ENCODE measurements at regions not wholly inside any gene's neighbourhood (a gene's known extent, or its start where the extent isn't known, plus 50 kb on each side); places are given as distances from the start of the nearest gene placed in this dataset.

- Histone ChIP-seq H3K27me3 (no peaks in the 10 kb centered on the region), H3K4me3 (no peak overlapping the region), H3K9ac (ENCODE audit: low read depth in 2 of 2, low read length in 2 of 2) (no peak overlapping the region), H3K4me1 (no peaks in the 10 kb centered on the region), H3K9me3 (no peaks in the 10 kb centered on the region), H3K36me3 (no peaks in the 10 kb centered on the region), H3K27ac (no peak overlapping the region)
- DNase-seq, result no peak
- TF ChIP-seq, protein P1, sequence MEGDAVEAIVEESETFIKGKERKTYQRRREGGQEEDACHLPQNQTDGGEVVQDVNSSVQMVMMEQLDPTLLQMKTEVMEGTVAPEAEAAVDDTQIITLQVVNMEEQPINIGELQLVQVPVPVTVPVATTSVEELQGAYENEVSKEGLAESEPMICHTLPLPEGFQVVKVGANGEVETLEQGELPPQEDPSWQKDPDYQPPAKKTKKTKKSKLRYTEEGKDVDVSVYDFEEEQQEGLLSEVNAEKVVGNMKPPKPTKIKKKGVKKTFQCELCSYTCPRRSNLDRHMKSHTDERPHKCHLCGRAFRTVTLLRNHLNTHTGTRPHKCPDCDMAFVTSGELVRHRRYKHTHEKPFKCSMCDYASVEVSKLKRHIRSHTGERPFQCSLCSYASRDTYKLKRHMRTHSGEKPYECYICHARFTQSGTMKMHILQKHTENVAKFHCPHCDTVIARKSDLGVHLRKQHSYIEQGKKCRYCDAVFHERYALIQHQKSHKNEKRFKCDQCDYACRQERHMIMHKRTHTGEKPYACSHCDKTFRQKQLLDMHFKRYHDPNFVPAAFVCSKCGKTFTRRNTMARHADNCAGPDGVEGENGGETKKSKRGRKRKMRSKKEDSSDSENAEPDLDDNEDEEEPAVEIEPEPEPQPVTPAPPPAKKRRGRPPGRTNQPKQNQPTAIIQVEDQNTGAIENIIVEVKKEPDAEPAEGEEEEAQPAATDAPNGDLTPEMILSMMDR (IDR thresholded peaks at IDR 0.05), result no peak
- intact Hi-C loops (cut with DNase I), result no loop called here
These were observed 122.3 kb downstream of the ZFP36L2 start for GRCh38 chr2:43104106-43104505.

GRCh38 chr2:43103093-43103404 is 123.4 kb downstream of the ZFP36L2 start:
- Histone ChIP-seq H3K9me3 (no peaks in the 10 kb centered on the region), H3K4me3 (no peak overlapping the region), H3K27ac (no peak overlapping the region), H3K27me3 (no peaks in the 10 kb centered on the region), H3K9ac (ENCODE audit: low read depth in 2 of 2, low read length in 2 of 2) (no peak overlapping the region), H3K36me3 (no peaks in the 10 kb centered on the region), H3K4me1 (no peaks in the 10 kb centered on the region)
- intact Hi-C loops (cut with DNase I), result no loop called here
- DNase-seq, result no peak
- TF ChIP-seq, protein P1 (IDR thresholded peaks at IDR 0.05), result no peak

DNA sequence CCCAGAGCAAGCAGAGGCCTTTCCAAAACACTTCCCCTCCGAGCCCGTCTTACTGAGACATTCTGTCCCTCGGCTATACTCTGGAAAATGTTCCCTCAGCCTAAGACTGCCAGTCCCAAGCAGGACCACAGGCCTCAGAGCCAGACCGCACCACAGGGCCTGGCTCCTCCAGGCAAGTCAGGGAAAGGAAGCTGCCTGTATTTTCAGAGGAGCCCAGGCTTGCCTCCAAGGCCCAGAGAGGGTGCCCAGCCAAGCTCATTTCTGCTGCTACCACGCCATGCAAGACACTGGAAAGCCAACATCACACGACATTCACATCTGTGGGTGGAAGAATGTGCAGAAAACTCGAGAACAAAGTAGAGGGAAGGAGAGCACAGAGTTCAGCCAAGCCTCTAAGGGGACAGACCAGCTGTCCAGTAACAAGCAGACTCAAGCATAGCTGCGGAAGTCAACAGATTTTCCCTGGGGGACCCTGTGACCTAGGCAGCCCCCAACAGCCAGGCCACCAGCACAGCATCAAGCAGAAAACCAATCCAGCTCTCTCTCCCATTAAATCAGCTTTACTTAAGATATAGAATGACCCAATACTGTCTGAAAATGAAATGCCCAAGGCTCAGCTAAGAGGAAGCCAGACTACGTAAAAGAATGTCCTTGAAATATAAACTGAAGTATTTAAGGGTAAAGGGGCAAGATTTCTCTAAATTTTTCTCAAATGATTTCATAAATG is 123.9 kb downstream of the ZFP36L2 start:
- H3K36me3 ChIP-seq, result no peaks in the 10 kb centered on the region
- H3K4me1 ChIP-seq, result no peaks in the 10 kb centered on the region
- no peak overlapping the region for H3K9ac ChIP-seq (ENCODE audit: low read depth in 2 of 2, low read length in 2 of 2)
- DNase-seq, result no peak
- TF ChIP-seq, protein P1 (IDR thresholded peaks at IDR 0.05), result no peak
- H3K9me3 ChIP-seq, result no peaks in the 10 kb centered on the region
- peak overlapping the region; percentile 17 for H3K27ac ChIP-seq
- no peaks in the 10 kb centered on the region for H3K27me3 ChIP-seq
- H3K4me3 ChIP-seq, result no peak overlapping the region
- intact Hi-C loops (cut with DNase I), result no loop called here

- peak overlapping the region in 1 of 2 donors; percentile 35 for H3K9ac ChIP-seq (ENCODE audit: low read depth in 2 of 2, low read length in 2 of 2)
- no peaks in the 10 kb centered on the region for H3K27me3 ChIP-seq
- intact Hi-C loops (cut with DNase I), result no loop called here
- H3K9me3 ChIP-seq, result no peaks in the 10 kb centered on the region
- TF ChIP-seq, protein P1 (IDR thresholded peaks at IDR 0.05), result no peak
- peak overlapping the region; percentile 17 for H3K27ac ChIP-seq
- no peaks in the 10 kb centered on the region for H3K36me3 ChIP-seq
- no peak overlapping the region for H3K4me3 ChIP-seq
- H3K4me1 ChIP-seq, result no peaks in the 10 kb centered on the region
- no peak for DNase-seq
These were observed 124.7 kb downstream of the ZFP36L2 start for GRCh38 chr2:43101751-43102150.

DNA sequence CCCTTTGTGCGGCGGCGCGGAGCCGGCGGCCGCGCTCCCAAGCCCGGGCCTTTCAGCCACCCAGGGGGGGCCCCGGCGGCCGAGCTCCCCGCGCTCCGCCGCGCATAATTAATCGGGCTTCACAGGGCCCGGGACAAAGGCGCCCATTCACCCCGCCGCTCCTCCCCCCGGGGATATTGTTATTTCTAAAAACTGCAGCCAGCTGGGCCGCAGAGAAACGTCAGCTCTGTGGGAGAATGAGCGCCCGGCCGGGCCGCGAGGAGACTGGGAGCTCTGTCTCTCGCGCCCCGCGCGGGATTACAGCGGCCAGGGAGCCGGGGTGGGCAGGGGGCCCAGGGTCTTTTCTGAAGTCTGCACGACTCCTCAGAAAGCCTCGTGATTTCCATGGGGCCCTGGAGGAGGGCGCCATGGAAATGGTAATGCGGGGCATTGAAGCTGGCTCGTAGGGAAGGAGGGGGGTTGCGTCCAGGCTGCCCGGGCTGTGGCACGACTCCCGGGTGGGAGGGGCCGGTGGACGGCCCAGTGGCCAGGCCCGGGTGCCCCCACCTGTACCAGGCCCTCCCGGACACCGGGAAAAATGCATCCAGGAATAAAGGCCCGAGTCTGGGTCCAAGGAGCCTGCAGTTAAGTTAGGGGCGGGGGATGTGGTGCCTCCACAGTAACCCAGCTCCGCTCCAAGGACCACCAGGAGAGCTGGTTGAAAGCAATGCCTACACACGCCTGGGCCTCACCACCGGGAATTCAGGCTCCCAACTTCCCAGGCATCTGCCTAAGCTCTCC is 125.3 kb downstream of the ZFP36L2 start:
- Histone ChIP-seq H3K36me3 (no peaks in the 10 kb centered on the region), H3K9me3 (no peaks in the 10 kb centered on the region), H3K4me3 (peak overlapping the region; percentile 11), H3K27ac (no peak overlapping the region), H3K9ac (ENCODE audit: low read depth in 2 of 2, low read length in 2 of 2) (peak overlapping the region; percentile 5 to 35), H3K4me1 (no peaks in the 10 kb centered on the region), H3K27me3 (no peaks in the 10 kb centered on the region)
- intact Hi-C loops (cut with DNase I), result no loop called here
- TF ChIP-seq, protein P1 (IDR thresholded peaks at IDR 0.05), result no peak
- no peak for DNase-seq
